Liver (tissue), 3 donors: ENCODE measurements at regions not wholly inside any gene's neighbourhood (a gene's known extent, or its start where the extent isn't known, plus 50 kb on each side); places are given as distances from the start of the nearest gene placed in this dataset.

Experiments
- JUND ChIP-seq, 2 donors: IDR thresholded peaks; 2 replicates each; pipeline ENCODE4 v1.6.1; 2016; ENCODE audit warnings: antibody characterized with exemption in 2 of 2
- RXRA ChIP-seq, 2 donors: IDR thresholded peaks; 2 replicates each; pipeline ENCODE4 v1.6.1; 2017 to 2018; ENCODE audit warnings: antibody characterized with exemption in 2 of 2, mild to moderate bottlenecking in 1 of 2
- YY1 ChIP-seq: IDR thresholded peaks from 2 replicates; pipeline ENCODE4 v1.6.1; 2016; ENCODE audit warnings: antibody characterized with exemption, mild to moderate bottlenecking
- TF ChIP-seq, protein P1 (sequence below): fragments of 150-350 bp; IDR thresholded peaks from 2 replicates; pipeline ENCODE4 v1.5.1; 2017; ENCODE audit warnings: improper control_type of control experiment, low read depth, low read length; ENCODE audit not compliant: missing input control
- TF ChIP-seq, protein P2 (sequence below): IDR thresholded peaks from 2 replicates; pipeline ENCODE4 v1.6.1; 2016; ENCODE audit warnings: antibody characterized with exemption, mild to moderate bottlenecking
- TF ChIP-seq, protein P3 (sequence below): IDR thresholded peaks from 2 replicates; pipeline ENCODE4 v1.6.1; 2016; ENCODE audit warnings: antibody characterized with exemption
- TF ChIP-seq, protein P4 (sequence below): IDR thresholded peaks from 2 replicates; pipeline ENCODE4 v1.6.1; 2016; ENCODE audit warnings: antibody characterized with exemption
- TF ChIP-seq, protein P5 (sequence below): IDR thresholded peaks from 2 replicates; pipeline ENCODE4 v1.6.1; 2016; ENCODE audit warnings: antibody characterized with exemption
- donor health status: healthy.
- donor health status: healthy.

DNA sequence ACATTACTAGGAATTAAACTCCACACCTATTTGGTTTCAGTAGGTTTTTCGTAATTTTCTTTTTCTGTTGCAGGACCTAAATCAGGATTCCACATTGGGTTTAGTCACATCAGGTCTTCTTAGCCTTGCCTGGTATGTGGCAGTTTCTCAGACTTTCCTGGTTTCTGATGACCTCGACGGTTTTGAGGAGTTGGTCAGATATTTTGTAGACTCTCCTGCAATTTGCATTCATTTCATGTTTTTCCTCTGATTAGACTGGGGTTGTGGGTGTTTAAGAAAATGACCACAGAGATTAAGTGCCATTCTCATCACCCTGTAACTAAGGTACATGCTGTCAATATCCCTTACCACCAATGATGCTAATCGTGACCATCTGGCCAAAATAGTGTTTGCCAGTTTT is 97.3 kb upstream of the ST6GAL2 start:
- TF ChIP-seq, protein P1, sequence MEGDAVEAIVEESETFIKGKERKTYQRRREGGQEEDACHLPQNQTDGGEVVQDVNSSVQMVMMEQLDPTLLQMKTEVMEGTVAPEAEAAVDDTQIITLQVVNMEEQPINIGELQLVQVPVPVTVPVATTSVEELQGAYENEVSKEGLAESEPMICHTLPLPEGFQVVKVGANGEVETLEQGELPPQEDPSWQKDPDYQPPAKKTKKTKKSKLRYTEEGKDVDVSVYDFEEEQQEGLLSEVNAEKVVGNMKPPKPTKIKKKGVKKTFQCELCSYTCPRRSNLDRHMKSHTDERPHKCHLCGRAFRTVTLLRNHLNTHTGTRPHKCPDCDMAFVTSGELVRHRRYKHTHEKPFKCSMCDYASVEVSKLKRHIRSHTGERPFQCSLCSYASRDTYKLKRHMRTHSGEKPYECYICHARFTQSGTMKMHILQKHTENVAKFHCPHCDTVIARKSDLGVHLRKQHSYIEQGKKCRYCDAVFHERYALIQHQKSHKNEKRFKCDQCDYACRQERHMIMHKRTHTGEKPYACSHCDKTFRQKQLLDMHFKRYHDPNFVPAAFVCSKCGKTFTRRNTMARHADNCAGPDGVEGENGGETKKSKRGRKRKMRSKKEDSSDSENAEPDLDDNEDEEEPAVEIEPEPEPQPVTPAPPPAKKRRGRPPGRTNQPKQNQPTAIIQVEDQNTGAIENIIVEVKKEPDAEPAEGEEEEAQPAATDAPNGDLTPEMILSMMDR = no peak
- TF ChIP-seq, protein P2, sequence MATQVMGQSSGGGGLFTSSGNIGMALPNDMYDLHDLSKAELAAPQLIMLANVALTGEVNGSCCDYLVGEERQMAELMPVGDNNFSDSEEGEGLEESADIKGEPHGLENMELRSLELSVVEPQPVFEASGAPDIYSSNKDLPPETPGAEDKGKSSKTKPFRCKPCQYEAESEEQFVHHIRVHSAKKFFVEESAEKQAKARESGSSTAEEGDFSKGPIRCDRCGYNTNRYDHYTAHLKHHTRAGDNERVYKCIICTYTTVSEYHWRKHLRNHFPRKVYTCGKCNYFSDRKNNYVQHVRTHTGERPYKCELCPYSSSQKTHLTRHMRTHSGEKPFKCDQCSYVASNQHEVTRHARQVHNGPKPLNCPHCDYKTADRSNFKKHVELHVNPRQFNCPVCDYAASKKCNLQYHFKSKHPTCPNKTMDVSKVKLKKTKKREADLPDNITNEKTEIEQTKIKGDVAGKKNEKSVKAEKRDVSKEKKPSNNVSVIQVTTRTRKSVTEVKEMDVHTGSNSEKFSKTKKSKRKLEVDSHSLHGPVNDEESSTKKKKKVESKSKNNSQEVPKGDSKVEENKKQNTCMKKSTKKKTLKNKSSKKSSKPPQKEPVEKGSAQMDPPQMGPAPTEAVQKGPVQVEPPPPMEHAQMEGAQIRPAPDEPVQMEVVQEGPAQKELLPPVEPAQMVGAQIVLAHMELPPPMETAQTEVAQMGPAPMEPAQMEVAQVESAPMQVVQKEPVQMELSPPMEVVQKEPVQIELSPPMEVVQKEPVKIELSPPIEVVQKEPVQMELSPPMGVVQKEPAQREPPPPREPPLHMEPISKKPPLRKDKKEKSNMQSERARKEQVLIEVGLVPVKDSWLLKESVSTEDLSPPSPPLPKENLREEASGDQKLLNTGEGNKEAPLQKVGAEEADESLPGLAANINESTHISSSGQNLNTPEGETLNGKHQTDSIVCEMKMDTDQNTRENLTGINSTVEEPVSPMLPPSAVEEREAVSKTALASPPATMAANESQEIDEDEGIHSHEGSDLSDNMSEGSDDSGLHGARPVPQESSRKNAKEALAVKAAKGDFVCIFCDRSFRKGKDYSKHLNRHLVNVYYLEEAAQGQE = no peak
- TF ChIP-seq, protein P3, sequence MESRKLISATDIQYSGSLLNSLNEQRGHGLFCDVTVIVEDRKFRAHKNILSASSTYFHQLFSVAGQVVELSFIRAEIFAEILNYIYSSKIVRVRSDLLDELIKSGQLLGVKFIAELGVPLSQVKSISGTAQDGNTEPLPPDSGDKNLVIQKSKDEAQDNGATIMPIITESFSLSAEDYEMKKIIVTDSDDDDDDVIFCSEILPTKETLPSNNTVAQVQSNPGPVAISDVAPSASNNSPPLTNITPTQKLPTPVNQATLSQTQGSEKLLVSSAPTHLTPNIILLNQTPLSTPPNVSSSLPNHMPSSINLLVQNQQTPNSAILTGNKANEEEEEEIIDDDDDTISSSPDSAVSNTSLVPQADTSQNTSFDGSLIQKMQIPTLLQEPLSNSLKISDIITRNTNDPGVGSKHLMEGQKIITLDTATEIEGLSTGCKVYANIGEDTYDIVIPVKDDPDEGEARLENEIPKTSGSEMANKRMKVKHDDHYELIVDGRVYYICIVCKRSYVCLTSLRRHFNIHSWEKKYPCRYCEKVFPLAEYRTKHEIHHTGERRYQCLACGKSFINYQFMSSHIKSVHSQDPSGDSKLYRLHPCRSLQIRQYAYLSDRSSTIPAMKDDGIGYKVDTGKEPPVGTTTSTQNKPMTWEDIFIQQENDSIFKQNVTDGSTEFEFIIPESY = no peak
- TF ChIP-seq JUND (IDR thresholded peaks at IDR 0.05) (no peak), YY1 (no peak), RXRA (IDR thresholded peaks at IDR 0.05) (no peak)
- TF ChIP-seq, protein P4, sequence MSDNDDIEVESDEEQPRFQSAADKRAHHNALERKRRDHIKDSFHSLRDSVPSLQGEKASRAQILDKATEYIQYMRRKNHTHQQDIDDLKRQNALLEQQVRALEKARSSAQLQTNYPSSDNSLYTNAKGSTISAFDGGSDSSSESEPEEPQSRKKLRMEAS = no peak
- TF ChIP-seq, protein P5, sequence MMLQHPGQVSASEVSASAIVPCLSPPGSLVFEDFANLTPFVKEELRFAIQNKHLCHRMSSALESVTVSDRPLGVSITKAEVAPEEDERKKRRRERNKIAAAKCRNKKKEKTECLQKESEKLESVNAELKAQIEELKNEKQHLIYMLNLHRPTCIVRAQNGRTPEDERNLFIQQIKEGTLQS = no peak
